ENCODE measurements at regions not wholly inside any gene's neighbourhood (a gene's known extent, or its start where the extent isn't known, plus 50 kb on each side); places are given as distances from the start of the nearest gene placed in this dataset.

GRCh38 chr6:88386167-88386566 lies 220.0 kb upstream of the CNR1 start:
- Mint-ChIP-seq H3K9me3 (ENCODE audit: low read depth) (peaks cover 2% of the 10 kb centered on the region), H3K4me1 (ENCODE audit: low read depth) (peaks cover 3% of the 10 kb centered on the region), H3K36me3 (ENCODE audit: insufficient read depth) (no peaks in the 10 kb centered on the region), H3K4me3 (ENCODE audit: low read depth) (no peak overlapping the region), H3K27me3 (peaks cover 3% of the 10 kb centered on the region), H3K27ac (no peak overlapping the region)
- no peak for DNase-seq (ENCODE audit: low spot score, unreplicated experiment)
- TF ChIP-seq, protein P1, sequence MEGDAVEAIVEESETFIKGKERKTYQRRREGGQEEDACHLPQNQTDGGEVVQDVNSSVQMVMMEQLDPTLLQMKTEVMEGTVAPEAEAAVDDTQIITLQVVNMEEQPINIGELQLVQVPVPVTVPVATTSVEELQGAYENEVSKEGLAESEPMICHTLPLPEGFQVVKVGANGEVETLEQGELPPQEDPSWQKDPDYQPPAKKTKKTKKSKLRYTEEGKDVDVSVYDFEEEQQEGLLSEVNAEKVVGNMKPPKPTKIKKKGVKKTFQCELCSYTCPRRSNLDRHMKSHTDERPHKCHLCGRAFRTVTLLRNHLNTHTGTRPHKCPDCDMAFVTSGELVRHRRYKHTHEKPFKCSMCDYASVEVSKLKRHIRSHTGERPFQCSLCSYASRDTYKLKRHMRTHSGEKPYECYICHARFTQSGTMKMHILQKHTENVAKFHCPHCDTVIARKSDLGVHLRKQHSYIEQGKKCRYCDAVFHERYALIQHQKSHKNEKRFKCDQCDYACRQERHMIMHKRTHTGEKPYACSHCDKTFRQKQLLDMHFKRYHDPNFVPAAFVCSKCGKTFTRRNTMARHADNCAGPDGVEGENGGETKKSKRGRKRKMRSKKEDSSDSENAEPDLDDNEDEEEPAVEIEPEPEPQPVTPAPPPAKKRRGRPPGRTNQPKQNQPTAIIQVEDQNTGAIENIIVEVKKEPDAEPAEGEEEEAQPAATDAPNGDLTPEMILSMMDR (IDR thresholded peaks at IDR 0.05; ENCODE audit: unreplicated experiment) = no peak

DNA sequence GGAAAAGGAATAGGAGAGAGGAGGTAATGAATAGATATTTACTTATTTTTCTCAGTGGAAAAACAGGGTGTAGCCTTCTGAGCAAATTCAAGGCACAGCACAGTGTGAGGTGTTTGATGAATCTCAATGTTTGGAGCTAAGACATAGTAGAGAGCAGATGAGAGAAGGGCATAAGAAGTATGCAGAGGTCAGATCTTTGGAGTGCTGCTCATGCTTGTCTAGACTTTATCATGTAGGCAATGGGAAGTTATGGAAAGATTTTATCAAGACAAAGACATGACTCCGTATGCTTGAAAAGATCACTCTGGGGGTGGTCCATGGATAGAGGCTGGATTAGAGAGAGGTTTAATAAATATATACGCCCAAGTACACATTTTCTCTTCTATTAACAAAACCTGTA lies 217.0 kb upstream of the CNR1 start:
- Mint-ChIP-seq H3K36me3 (ENCODE audit: insufficient read depth) (no peaks in the 10 kb centered on the region), H3K4me1 (ENCODE audit: low read depth) (peaks cover 11% of the 10 kb centered on the region), H3K9me3 (ENCODE audit: low read depth) (no peaks in the 10 kb centered on the region), H3K27me3 (peaks cover 3% of the 10 kb centered on the region), H3K4me3 (ENCODE audit: low read depth) (no peak overlapping the region), H3K27ac (no peak overlapping the region)
- no peak for DNase-seq (ENCODE audit: low spot score, unreplicated experiment)
- TF ChIP-seq, protein P1 (IDR thresholded peaks at IDR 0.05; ENCODE audit: unreplicated experiment) = no peak

- DNase-seq (ENCODE audit: low spot score, unreplicated experiment) = no peak
- Mint-ChIP-seq H3K9me3 (ENCODE audit: low read depth) (no peaks in the 10 kb centered on the region), H3K4me3 (ENCODE audit: low read depth) (peak overlapping the region; percentile 15), H3K27me3 (peaks cover 3% of the 10 kb centered on the region), H3K27ac (peak overlapping the region; percentile 30), H3K36me3 (ENCODE audit: insufficient read depth) (no peaks in the 10 kb centered on the region), H3K4me1 (ENCODE audit: low read depth) (peaks cover 11% of the 10 kb centered on the region)
- TF ChIP-seq, protein P1 (IDR thresholded peaks at IDR 0.05; ENCODE audit: unreplicated experiment) = no peak
Observed at GRCh38 chr6:88381289-88381642, 215.1 kb upstream of the CNR1 start.

GRCh38 chr6:88380618-88381288 lies 214.6 kb upstream of the CNR1 start:
- Mint-ChIP-seq H3K4me1 (ENCODE audit: low read depth) (peaks cover 11% of the 10 kb centered on the region), H3K36me3 (ENCODE audit: insufficient read depth) (no peaks in the 10 kb centered on the region), H3K27me3 (peaks cover 3% of the 10 kb centered on the region), H3K4me3 (ENCODE audit: low read depth) (no peak overlapping the region), H3K27ac (peak overlapping the region; percentile 56), H3K9me3 (ENCODE audit: low read depth) (no peaks in the 10 kb centered on the region)
- DNase-seq (ENCODE audit: low spot score, unreplicated experiment) = no peak
- TF ChIP-seq, protein P1 (IDR thresholded peaks at IDR 0.05; ENCODE audit: unreplicated experiment) = no peak

DNA sequence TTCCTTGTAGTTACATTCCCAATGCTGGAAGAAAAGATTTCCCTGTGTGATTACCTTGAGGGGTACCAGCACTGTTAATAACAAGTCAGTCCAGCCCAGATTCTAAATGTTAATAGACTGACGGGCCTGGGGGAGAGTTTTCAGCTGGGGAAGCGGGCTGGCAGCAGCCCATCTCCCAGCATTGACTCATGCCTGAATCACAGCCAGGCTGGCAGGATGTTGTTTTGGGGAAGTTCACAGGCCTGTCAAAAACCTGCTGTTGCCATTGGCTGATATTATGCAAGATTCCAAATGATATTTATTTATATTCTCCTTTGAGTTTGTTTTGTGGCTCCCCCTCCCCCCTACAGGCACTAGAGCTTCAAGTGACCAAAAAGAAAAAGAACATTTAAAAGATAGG lies 213.9 kb upstream of the CNR1 start:
- no peak overlapping the region for H3K27ac Mint-ChIP-seq
- peaks cover 3% of the 10 kb centered on the region for H3K27me3 Mint-ChIP-seq
- TF ChIP-seq, protein P1 (IDR thresholded peaks at IDR 0.05; ENCODE audit: unreplicated experiment) = no peak
- H3K9me3 Mint-ChIP-seq (ENCODE audit: low read depth) = no peaks in the 10 kb centered on the region
- no peaks in the 10 kb centered on the region for H3K36me3 Mint-ChIP-seq (ENCODE audit: insufficient read depth)
- H3K4me3 Mint-ChIP-seq (ENCODE audit: low read depth) = no peak overlapping the region
- peaks cover 11% of the 10 kb centered on the region for H3K4me1 Mint-ChIP-seq (ENCODE audit: low read depth)
- no peak for DNase-seq (ENCODE audit: low spot score, unreplicated experiment)
